ENCODE measurements at regions not wholly inside any gene's neighbourhood (a gene's known extent, or its start where the extent isn't known, plus 50 kb on each side); places are given as distances from the start of the nearest gene placed in this dataset.

GRCh38 chr5:6013506-6013905 is 364.8 kb downstream of the MED10 start:
- TF ChIP-seq CTCF (conservative IDR thresholded peaks at IDR 0.05) = no peak
- Histone ChIP-seq H3K27ac (ENCODE audit: low read depth, low read length) (no peak overlapping the region), H3K9me3 (ENCODE audit: control insufficient read depth, low read length) (no peaks in the 10 kb centered on the region), H3K36me3 (ENCODE audit: control insufficient read depth, insufficient read depth, low read length) (no peaks in the 10 kb centered on the region), H3K9ac (ENCODE audit: extremely low read depth, low read length, poor library complexity, severe bottlenecking) (no peak overlapping the region), H3K27me3 (ENCODE audit: control insufficient read depth, insufficient read depth, low read length, poor library complexity, severe bottlenecking) (no peaks in the 10 kb centered on the region), H3K4me1 (ENCODE audit: control insufficient read depth, insufficient read depth, low read length) (no peaks in the 10 kb centered on the region), H3K4me3 (ENCODE audit: low read length) (no peak overlapping the region)
- Mint-ChIP-seq H3K36me3 (ENCODE audit: low read depth) (no peaks in the 10 kb centered on the region), H3K4me1 (no peaks in the 10 kb centered on the region), H3K27ac (no peak overlapping the region), H3K9me3 (peaks cover 26% of the 10 kb centered on the region), H3K27me3 (ENCODE audit: insufficient read depth) (no peaks in the 10 kb centered on the region), H3K4me3 (no peak overlapping the region)
- 88 to 91% methylated on average over 2 of the region's 2 CpGs for WGBS, 2 experiments (ENCODE audit: insufficient coverage in 1 of 2, insufficient read length in 1 of 2)
- DNase-seq = no peak

GRCh38 chr5:6011199-6011598 is 367.1 kb downstream of the MED10 start:
- H3K4me3 Mint-ChIP-seq = no peak overlapping the region
- Histone ChIP-seq H3K36me3 (ENCODE audit: control insufficient read depth, insufficient read depth, low read length) (no peaks in the 10 kb centered on the region), H3K4me3 (ENCODE audit: low read length) (no peak overlapping the region), H3K4me1 (ENCODE audit: control insufficient read depth, insufficient read depth, low read length) (no peaks in the 10 kb centered on the region), H3K27me3 (ENCODE audit: control insufficient read depth, insufficient read depth, low read length, poor library complexity, severe bottlenecking) (no peaks in the 10 kb centered on the region), H3K9me3 (ENCODE audit: control insufficient read depth, low read length) (no peaks in the 10 kb centered on the region), H3K27ac (ENCODE audit: low read depth, low read length) (no peak overlapping the region), H3K9ac (ENCODE audit: extremely low read depth, low read length, poor library complexity, severe bottlenecking) (no peak overlapping the region)
- H3K27me3 Mint-ChIP-seq (ENCODE audit: insufficient read depth) = no peaks in the 10 kb centered on the region
- WGBS, 2 experiments (ENCODE audit: insufficient coverage in 1 of 2, insufficient read length in 1 of 2) = 81 to 86% methylated on average over 1 of the region's 1 CpG
- no peak overlapping the region for H3K27ac Mint-ChIP-seq
- no peak for TF ChIP-seq CTCF (conservative IDR thresholded peaks at IDR 0.05)
- DNase-seq = no peak
- no peaks in the 10 kb centered on the region for H3K36me3 Mint-ChIP-seq (ENCODE audit: low read depth)
- peaks cover 26% of the 10 kb centered on the region for H3K9me3 Mint-ChIP-seq
- H3K4me1 Mint-ChIP-seq = no peaks in the 10 kb centered on the region

- Mint-ChIP-seq H3K36me3 (ENCODE audit: low read depth) (no peaks in the 10 kb centered on the region), H3K27me3 (ENCODE audit: insufficient read depth) (no peaks in the 10 kb centered on the region), H3K4me1 (no peaks in the 10 kb centered on the region), H3K4me3 (no peak overlapping the region), H3K9me3 (peaks cover 11% of the 10 kb centered on the region), H3K27ac (no peak overlapping the region)
- H3K27me3 ChIP-seq (ENCODE audit: control insufficient read depth, insufficient read depth, low read length, poor library complexity, severe bottlenecking) = no peaks in the 10 kb centered on the region
- H3K4me3 ChIP-seq (ENCODE audit: low read length) = no peak overlapping the region
- no peak overlapping the region for H3K27ac ChIP-seq (ENCODE audit: low read depth, low read length)
- TF ChIP-seq CTCF (conservative IDR thresholded peaks at IDR 0.05) = no peak
- H3K9ac ChIP-seq (ENCODE audit: extremely low read depth, low read length, poor library complexity, severe bottlenecking) = no peak overlapping the region
- no peak for DNase-seq
- H3K4me1 ChIP-seq (ENCODE audit: control insufficient read depth, insufficient read depth, low read length) = no peaks in the 10 kb centered on the region
- 81 to 96% methylated on average over 3 to 4 of the region's 9 CpGs for WGBS, 2 experiments (ENCODE audit: insufficient coverage in 1 of 2, insufficient read length in 1 of 2)
- H3K36me3 ChIP-seq (ENCODE audit: control insufficient read depth, insufficient read depth, low read length) = no peaks in the 10 kb centered on the region
- H3K9me3 ChIP-seq (ENCODE audit: control insufficient read depth, low read length) = no peaks in the 10 kb centered on the region
These were observed 371.5 kb downstream of the MED10 start for GRCh38 chr5:6006838-6007314.
